ENCODE measurements at regions not wholly inside any gene's neighbourhood (a gene's known extent, or its start where the extent isn't known, plus 50 kb on each side); places are given as distances from the start of the nearest gene placed in this dataset.

- Histone ChIP-seq H3K36me3 (no peaks in the 10 kb centered on the region), H3K27me3 (peaks cover 0 to 3% (median 0%) of the 10 kb centered on the region in 7 donors), H3K27ac (no peak overlapping the region), H3K4me3 (no peak overlapping the region), H3K9me3 (no peaks in the 10 kb centered on the region), H3K4me1 (no peaks in the 10 kb centered on the region)
- DNase-seq = no peak
- intact Hi-C loops (cut with DNase I) = no loop called here
- no peak for TF ChIP-seq CTCF (IDR thresholded peaks at IDR 0.05)
- 77 to 79% methylated on average over 6 of the region's 6 CpGs for WGBS, 2 donors
- no peak for ATAC-seq
These were observed 110.2 kb upstream of the GDF10 start for GRCh38 chr10:47189802-47190201.

DNA sequence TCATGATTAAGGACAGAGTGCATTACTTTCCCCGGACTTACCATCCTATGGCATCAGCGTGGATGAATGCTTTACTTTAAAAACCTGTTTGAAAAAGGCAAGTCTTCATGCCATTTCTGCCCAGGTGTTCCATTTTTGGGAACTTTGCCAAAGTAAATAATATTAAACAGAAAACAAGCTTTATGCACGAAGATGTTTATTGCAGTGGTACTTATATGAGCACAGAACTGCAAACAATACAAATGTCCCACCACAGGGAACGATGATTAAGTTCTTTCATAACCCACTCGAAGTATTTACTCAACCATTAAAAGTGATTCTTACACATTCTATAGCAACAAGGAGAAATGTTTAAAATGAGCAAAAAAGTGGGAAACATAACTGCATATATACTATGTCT, 109.7 kb upstream of the GDF10 start:
- Histone ChIP-seq H3K27ac (no peak overlapping the region), H3K4me3 (no peak overlapping the region), H3K27me3 (peaks cover 0 to 3% (median 0%) of the 10 kb centered on the region in 7 donors), H3K36me3 (no peaks in the 10 kb centered on the region), H3K4me1 (no peaks in the 10 kb centered on the region), H3K9me3 (no peaks in the 10 kb centered on the region)
- no peak for ATAC-seq
- no peak for TF ChIP-seq CTCF (IDR thresholded peaks at IDR 0.05)
- intact Hi-C loops (cut with DNase I) = no loop called here
- WGBS, 2 donors = 84 to 91% methylated on average over 5 of the region's 5 CpGs
- DNase-seq = no peak

GRCh38 chr10:47190802-47191450, 109.1 kb upstream of the GDF10 start:
- H3K4me3 ChIP-seq = no peak overlapping the region
- H3K27ac ChIP-seq = no peak overlapping the region
- no peaks in the 10 kb centered on the region for H3K4me1 ChIP-seq
- H3K9me3 ChIP-seq = no peaks in the 10 kb centered on the region
- 88 to 95% methylated on average over 5 of the region's 5 CpGs for WGBS, 2 donors
- TF ChIP-seq CTCF (IDR thresholded peaks at IDR 0.05) = no peak
- DNase-seq = no peak
- ATAC-seq = no peak
- H3K36me3 ChIP-seq = no peaks in the 10 kb centered on the region
- peaks cover 0 to 3% (median 0%) of the 10 kb centered on the region in 7 donors for H3K27me3 ChIP-seq
- intact Hi-C loops (cut with DNase I) = no loop called here

DNA sequence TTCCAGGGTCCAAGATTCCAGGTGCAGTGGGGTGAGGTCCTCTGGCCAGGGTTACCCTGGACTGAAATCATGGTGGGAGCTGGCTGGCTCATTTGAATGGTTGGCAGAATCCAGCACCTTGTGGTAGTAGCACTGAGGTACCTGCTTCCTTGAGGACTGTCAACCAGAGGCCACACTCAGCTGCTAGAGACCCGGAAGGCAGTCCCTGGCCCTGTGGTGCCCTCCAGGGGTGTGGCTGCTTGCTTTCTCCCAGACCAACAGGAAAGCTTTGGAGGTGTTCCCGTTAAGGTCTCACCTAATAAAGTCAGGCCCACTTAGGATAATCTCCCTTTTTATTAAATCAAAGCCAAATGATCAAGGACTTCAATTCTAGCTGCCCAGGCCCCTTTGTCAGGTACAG, 107.7 kb upstream of the GDF10 start:
- Histone ChIP-seq H3K9me3 (no peaks in the 10 kb centered on the region), H3K36me3 (no peaks in the 10 kb centered on the region), H3K4me3 (no peak overlapping the region), H3K27ac (no peak overlapping the region), H3K27me3 (peaks cover 0 to 3% (median 0%) of the 10 kb centered on the region in 7 donors), H3K4me1 (no peaks in the 10 kb centered on the region)
- no peak for DNase-seq
- no peak for TF ChIP-seq CTCF (IDR thresholded peaks at IDR 0.05)
- 75 to 86% methylated on average over 2 of the region's 2 CpGs for WGBS, 2 donors
- intact Hi-C loops (cut with DNase I) = no loop called here
- no peak for ATAC-seq
